WTC11 (cell line): ENCODE measurements at regions not wholly inside any gene's neighbourhood (a gene's known extent, or its start where the extent isn't known, plus 50 kb on each side); places are given as distances from the start of the nearest gene placed in this dataset.
"Not testable (repeated sequence)": the region's sequence is repeated elsewhere in the genome, so short reads cannot be mapped to it uniquely, and the experiment has no call there.

Experiments used
- ATAC-seq: fragments of 200-7000 bp; cut with Tn5 transposase; 2 replicates; pipeline ENCODE4 v1.10.0; 2021; ENCODE audit warnings: mild to moderate bottlenecking, moderate library complexity
- CTCF ChIA-PET: fragments of 300-600 bp; sonication (Branson Sonifier 250); formaldehyde crosslinking; loops from one replicate; lab custom pipeline; 2021; ENCODE audit warnings: antibody characterized with exemption; lab: Charles Lee
- POLR2A ChIA-PET: fragments of 350-600 bp; sonication (Branson Sonifier 250); formaldehyde crosslinking; loops from one replicate; lab custom pipeline; 2021; ENCODE audit warnings: antibody characterized with exemption; lab: Charles Lee
- DNase-seq: peaks from one replicate; pipeline ENCODE4 v3.0.0; 2021; ENCODE audit warnings: low spot score
- H3K27ac Mint-ChIP-seq: 2 replicates; pipeline ENCODE4 v1.8.0; 2021; ENCODE audit warnings: mixed read lengths
- H3K27me3 Mint-ChIP-seq: 2 replicates; pipeline ENCODE4 v1.8.0; 2021; ENCODE audit warnings: low read depth, mild to moderate bottlenecking, moderate library complexity, mixed read lengths
- H3K36me3 Mint-ChIP-seq: 2 replicates; pipeline ENCODE4 v1.8.0; 2021; ENCODE audit warnings: mixed read lengths
- H3K4me1 Mint-ChIP-seq: 2 replicates; pipeline ENCODE4 v1.8.0; 2022; ENCODE audit warnings: mixed read lengths
- H3K4me3 Mint-ChIP-seq: 2 replicates; pipeline ENCODE4 v1.8.0; 2021; ENCODE audit warnings: mild to moderate bottlenecking, moderate library complexity, mixed read lengths
- H3K9me3 Mint-ChIP-seq: 2 replicates; pipeline ENCODE4 v1.8.0; 2021; ENCODE audit warnings: mixed read lengths
- CREM ChIP-seq: sonication (generic); formaldehyde crosslinking; IDR thresholded peaks from 2 replicates; pipeline ENCODE4 v1.8.1; 2022; ENCODE audit warnings: mild to moderate bottlenecking, missing genetic modification reagents, moderate library complexity
- NR1H2 ChIP-seq: sonication (generic); formaldehyde crosslinking; IDR thresholded peaks from 2 replicates; pipeline ENCODE4 v1.9.0; 2021; ENCODE audit warnings: mild to moderate bottlenecking, moderate library complexity, missing genetic modification reagents
- NR2C2 ChIP-seq: sonication (generic); formaldehyde crosslinking; IDR thresholded peaks from 2 replicates; pipeline ENCODE4 v1.8.0; 2022; ENCODE audit warnings: mild to moderate bottlenecking, missing genetic modification reagents
- SMAD4 ChIP-seq: sonication (generic); formaldehyde crosslinking; IDR thresholded peaks from 2 replicates; pipeline ENCODE4 v1.8.0; 2022; ENCODE audit warnings: mild to moderate bottlenecking, missing genetic modification reagents
- ZNF317 ChIP-seq: sonication (generic); formaldehyde crosslinking; IDR thresholded peaks from 2 replicates; pipeline ENCODE4 v1.8.1; 2023; ENCODE audit warnings: low read depth, mild to moderate bottlenecking, moderate library complexity, missing genetic modification reagents, borderline replicate concordance
- ZNF416 ChIP-seq: fragments of 250-450 bp; sonication (Bioruptor Pico); IDR thresholded peaks from 2 replicates; pipeline ENCODE4 v1.9.0; 2021; ENCODE audit warnings: mild to moderate bottlenecking, inconsistent platforms
- ZNF423 ChIP-seq: fragments of 250-450 bp; sonication (Bioruptor Pico); IDR thresholded peaks from 2 replicates; pipeline ENCODE4 v2.1.2; 2022; ENCODE audit warnings: mild to moderate bottlenecking, moderate library complexity
- ZNF671 ChIP-seq: fragments of 250-450 bp; sonication (Bioruptor Pico); IDR thresholded peaks from 2 replicates; pipeline ENCODE4 v1.8.0; 2021; ENCODE audit warnings: mild to moderate bottlenecking
- TF ChIP-seq, protein P1 (sequence below): sonication (generic); formaldehyde crosslinking; IDR thresholded peaks from 2 replicates; pipeline ENCODE4 v1.8.1; 2022; ENCODE audit warnings: low read depth, mild to moderate bottlenecking, moderate library complexity, missing genetic modification reagents, borderline replicate concordance
- TF ChIP-seq, protein P2 (sequence below): fragments of 250-450 bp; sonication (Bioruptor Pico); IDR thresholded peaks from 2 replicates; pipeline ENCODE4 v1.9.0; 2021; ENCODE audit warnings: mild to moderate bottlenecking
- TF ChIP-seq, protein P3 (sequence below): sonication (generic); formaldehyde crosslinking; IDR thresholded peaks from 2 replicates; pipeline ENCODE4 v1.8.0; 2023; ENCODE audit warnings: mild to moderate bottlenecking, missing genetic modification reagents
- TF ChIP-seq, protein P4 (sequence below): sonication (generic); formaldehyde crosslinking; IDR thresholded peaks from 2 replicates; pipeline ENCODE4 v1.8.1; 2023; ENCODE audit warnings: mild to moderate bottlenecking, missing genetic modification reagents, borderline replicate concordance

DNA sequence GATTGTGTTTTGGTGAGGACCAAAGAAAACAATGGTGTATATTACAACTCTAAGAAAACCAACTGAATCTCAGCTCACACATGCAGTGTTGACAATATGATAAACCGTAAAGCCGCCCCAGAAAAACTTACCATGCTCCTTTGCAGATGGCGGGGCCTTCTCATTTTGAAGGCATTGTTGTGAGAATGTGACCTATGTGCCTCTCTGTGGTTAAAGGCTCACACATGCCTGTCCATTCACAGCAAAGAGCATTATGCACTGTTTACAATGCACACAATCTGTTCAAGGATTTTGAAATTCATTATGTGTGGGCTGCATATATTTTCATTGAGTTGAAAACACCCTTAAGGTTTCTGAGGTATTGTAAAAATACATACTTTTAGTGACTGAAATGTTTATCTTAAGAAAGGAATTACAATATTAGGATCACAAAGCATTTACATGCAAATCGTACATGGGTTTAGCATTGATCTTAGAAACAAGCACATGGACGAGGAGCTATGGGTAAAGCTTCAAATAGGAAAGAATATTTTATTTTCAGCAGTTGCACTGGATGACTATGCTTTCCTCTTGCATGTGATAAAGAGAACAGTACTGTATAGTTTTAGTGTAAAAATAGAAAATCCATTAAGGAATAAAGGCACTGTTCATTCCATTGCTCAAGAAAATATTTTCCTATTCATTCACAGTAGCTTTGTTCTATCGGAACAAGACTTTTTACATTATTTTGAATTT lies 334.3 kb downstream of the ARL4A start (continued):
- TF ChIP-seq NR2C2 (CRISPR knock-in tag), result no peak
- TF ChIP-seq ZNF416 (CRISPR knock-in tag), result no peak
- TF ChIP-seq, all 79 proteins: peak for 0

DNA sequence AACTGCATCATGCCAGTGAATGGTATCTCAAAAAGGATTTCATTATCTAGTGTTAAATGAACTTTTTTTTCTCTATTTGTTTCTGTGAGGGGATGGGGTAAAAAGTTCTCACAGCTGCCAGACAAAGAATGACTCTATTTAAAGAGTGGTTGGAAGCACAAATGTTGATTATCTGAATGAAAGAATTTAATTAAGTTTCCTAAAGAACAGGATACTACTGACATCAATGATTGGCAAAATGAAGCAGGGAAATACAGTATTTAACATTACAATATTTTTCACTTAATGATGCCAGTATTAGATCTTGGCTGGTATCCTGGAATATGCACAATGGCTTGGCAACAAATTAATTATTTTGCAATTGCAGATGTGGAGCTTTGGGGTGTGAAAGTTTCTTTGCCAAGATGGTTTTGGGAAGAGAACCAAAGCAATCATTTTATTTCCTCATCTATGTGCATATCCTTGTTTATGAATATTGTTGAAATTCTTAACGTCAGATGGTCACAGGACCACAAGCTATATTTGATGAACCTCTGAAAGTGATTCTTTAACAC lies 336.8 kb downstream of the ARL4A start:
- Mint-ChIP-seq H3K4me1 (peaks cover 15% of the 10 kb centered on the region), H3K36me3 (no peaks in the 10 kb centered on the region), H3K4me3 (no peak overlapping the region), H3K27me3 (no peaks in the 10 kb centered on the region), H3K9me3 (peaks cover 14% of the 10 kb centered on the region), H3K27ac (no peak overlapping the region)
- TF ChIP-seq, protein P1, sequence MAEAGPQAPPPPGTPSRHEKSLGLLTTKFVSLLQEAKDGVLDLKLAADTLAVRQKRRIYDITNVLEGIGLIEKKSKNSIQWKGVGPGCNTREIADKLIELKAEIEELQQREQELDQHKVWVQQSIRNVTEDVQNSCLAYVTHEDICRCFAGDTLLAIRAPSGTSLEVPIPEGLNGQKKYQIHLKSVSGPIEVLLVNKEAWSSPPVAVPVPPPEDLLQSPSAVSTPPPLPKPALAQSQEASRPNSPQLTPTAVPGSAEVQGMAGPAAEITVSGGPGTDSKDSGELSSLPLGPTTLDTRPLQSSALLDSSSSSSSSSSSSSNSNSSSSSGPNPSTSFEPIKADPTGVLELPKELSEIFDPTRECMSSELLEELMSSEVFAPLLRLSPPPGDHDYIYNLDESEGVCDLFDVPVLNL, result no peak
- TF ChIP-seq, protein P2, sequence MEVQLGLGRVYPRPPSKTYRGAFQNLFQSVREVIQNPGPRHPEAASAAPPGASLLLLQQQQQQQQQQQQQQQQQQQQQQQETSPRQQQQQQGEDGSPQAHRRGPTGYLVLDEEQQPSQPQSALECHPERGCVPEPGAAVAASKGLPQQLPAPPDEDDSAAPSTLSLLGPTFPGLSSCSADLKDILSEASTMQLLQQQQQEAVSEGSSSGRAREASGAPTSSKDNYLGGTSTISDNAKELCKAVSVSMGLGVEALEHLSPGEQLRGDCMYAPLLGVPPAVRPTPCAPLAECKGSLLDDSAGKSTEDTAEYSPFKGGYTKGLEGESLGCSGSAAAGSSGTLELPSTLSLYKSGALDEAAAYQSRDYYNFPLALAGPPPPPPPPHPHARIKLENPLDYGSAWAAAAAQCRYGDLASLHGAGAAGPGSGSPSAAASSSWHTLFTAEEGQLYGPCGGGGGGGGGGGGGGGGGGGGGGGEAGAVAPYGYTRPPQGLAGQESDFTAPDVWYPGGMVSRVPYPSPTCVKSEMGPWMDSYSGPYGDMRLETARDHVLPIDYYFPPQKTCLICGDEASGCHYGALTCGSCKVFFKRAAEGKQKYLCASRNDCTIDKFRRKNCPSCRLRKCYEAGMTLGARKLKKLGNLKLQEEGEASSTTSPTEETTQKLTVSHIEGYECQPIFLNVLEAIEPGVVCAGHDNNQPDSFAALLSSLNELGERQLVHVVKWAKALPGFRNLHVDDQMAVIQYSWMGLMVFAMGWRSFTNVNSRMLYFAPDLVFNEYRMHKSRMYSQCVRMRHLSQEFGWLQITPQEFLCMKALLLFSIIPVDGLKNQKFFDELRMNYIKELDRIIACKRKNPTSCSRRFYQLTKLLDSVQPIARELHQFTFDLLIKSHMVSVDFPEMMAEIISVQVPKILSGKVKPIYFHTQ, result no peak
- TF ChIP-seq ZNF671 (no peak), SMAD4 (CRISPR knock-in tag) (no peak), NR1H2 (CRISPR knock-in tag) (no peak), CREM (CRISPR knock-in tag) (no peak), ZNF423 (no peak), ZNF317 (no peak)
- TF ChIP-seq, protein P3, sequence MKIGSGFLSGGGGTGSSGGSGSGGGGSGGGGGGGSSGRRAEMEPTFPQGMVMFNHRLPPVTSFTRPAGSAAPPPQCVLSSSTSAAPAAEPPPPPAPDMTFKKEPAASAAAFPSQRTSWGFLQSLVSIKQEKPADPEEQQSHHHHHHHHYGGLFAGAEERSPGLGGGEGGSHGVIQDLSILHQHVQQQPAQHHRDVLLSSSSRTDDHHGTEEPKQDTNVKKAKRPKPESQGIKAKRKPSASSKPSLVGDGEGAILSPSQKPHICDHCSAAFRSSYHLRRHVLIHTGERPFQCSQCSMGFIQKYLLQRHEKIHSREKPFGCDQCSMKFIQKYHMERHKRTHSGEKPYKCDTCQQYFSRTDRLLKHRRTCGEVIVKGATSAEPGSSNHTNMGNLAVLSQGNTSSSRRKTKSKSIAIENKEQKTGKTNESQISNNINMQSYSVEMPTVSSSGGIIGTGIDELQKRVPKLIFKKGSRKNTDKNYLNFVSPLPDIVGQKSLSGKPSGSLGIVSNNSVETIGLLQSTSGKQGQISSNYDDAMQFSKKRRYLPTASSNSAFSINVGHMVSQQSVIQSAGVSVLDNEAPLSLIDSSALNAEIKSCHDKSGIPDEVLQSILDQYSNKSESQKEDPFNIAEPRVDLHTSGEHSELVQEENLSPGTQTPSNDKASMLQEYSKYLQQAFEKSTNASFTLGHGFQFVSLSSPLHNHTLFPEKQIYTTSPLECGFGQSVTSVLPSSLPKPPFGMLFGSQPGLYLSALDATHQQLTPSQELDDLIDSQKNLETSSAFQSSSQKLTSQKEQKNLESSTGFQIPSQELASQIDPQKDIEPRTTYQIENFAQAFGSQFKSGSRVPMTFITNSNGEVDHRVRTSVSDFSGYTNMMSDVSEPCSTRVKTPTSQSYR (CRISPR knock-in tag), result no peak
- TF ChIP-seq, protein P4, sequence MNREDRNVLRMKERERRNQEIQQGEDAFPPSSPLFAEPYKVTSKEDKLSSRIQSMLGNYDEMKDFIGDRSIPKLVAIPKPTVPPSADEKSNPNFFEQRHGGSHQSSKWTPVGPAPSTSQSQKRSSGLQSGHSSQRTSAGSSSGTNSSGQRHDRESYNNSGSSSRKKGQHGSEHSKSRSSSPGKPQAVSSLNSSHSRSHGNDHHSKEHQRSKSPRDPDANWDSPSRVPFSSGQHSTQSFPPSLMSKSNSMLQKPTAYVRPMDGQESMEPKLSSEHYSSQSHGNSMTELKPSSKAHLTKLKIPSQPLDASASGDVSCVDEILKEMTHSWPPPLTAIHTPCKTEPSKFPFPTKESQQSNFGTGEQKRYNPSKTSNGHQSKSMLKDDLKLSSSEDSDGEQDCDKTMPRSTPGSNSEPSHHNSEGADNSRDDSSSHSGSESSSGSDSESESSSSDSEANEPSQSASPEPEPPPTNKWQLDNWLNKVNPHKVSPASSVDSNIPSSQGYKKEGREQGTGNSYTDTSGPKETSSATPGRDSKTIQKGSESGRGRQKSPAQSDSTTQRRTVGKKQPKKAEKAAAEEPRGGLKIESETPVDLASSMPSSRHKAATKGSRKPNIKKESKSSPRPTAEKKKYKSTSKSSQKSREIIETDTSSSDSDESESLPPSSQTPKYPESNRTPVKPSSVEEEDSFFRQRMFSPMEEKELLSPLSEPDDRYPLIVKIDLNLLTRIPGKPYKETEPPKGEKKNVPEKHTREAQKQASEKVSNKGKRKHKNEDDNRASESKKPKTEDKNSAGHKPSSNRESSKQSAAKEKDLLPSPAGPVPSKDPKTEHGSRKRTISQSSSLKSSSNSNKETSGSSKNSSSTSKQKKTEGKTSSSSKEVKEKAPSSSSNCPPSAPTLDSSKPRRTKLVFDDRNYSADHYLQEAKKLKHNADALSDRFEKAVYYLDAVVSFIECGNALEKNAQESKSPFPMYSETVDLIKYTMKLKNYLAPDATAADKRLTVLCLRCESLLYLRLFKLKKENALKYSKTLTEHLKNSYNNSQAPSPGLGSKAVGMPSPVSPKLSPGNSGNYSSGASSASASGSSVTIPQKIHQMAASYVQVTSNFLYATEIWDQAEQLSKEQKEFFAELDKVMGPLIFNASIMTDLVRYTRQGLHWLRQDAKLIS (CRISPR knock-in tag), result no peak
- DNase-seq (no peak), ATAC-seq (no peak)
- POLR2A ChIA-PET, result no interaction called here
- CTCF ChIA-PET, result no interaction called here

DNA sequence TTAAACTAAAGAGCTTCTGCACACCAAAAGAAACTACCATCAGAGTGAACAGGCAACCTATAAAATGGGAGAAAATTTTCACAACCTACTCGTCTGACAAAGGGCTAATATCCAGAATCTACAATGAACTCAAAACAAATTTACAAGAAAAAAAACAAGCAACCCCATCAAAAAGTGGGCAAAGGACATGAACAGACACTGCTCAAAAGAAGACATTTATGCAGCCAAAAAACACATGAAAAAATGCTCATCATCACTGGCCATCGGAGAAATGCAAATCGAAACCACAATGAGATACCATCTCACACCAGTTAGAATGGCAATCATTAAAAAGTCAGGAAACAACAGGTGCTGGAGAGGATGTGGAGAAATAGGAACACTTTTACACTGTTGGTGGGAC lies 337.6 kb downstream of the ARL4A start:
- H3K27me3 Mint-ChIP-seq, H3K27ac Mint-ChIP-seq, POLR2A ChIA-PET, DNase-seq, CTCF ChIA-PET, H3K36me3 Mint-ChIP-seq, H3K4me3 Mint-ChIP-seq, ATAC-seq: not testable (repeated sequence)
- H3K9me3 Mint-ChIP-seq, result peaks cover 14% of the 10 kb centered on the region
- peaks cover 15% of the 10 kb centered on the region for H3K4me1 Mint-ChIP-seq
